KMS-11 (cell line): ENCODE measurements at regions not wholly inside any gene's neighbourhood (a gene's known extent, or its start where the extent isn't known, plus 50 kb on each side); places are given as distances from the start of the nearest gene placed in this dataset.

Experiments used
- H2AFZ ChIP-seq: fragments of 200-600 bp; sonication (generic); 2 replicates; pipeline ENCODE4 v1.6.1; 2016; ENCODE audit warnings: antibody characterized with exemption, mixed run types, low read depth
- H3K27ac ChIP-seq: fragments of 200-600 bp; sonication (generic); 2 replicates; pipeline ENCODE4 v1.6.1; 2016; ENCODE audit warnings: mild to moderate bottlenecking, mixed run types
- H3K27me3 ChIP-seq: fragments of 200-600 bp; sonication (generic); 2 replicates; pipeline ENCODE4 v1.6.1; 2017; ENCODE audit warnings: mild to moderate bottlenecking, low read depth, mixed run types, moderate library complexity; ENCODE audit not compliant: insufficient read depth
- H3K36me3 ChIP-seq: fragments of 200-600 bp; sonication (generic); 2 replicates; pipeline ENCODE4 v1.6.1; 2017; ENCODE audit warnings: mild to moderate bottlenecking, mixed run types; ENCODE audit not compliant: insufficient read depth
- H3K4me1 ChIP-seq: fragments of 200-600 bp; sonication (generic); 2 replicates; pipeline ENCODE4 v1.6.1; 2016; ENCODE audit warnings: mild to moderate bottlenecking, low read depth, mixed run types; ENCODE audit not compliant: poor library complexity, severe bottlenecking
- H3K4me2 ChIP-seq: fragments of 200-600 bp; sonication (generic); 2 replicates; pipeline ENCODE4 v1.7.0; 2016; ENCODE audit warnings: mild to moderate bottlenecking, mixed run types
- H3K4me3 ChIP-seq: fragments of 200-600 bp; sonication (generic); IDR thresholded peaks from 2 replicates; pipeline ENCODE4 v1.6.1; 2017; ENCODE audit warnings: low read depth, low read length, mixed read lengths; ENCODE audit not compliant: insufficient read depth
- H3K79me2 ChIP-seq: fragments of 200-600 bp; sonication (generic); 2 replicates; pipeline ENCODE4 v1.6.1; 2016; ENCODE audit warnings: low read depth, mixed run types; ENCODE audit not compliant: insufficient read depth
- H3K9ac ChIP-seq: fragments of 200-600 bp; sonication (generic); 2 replicates; pipeline ENCODE4 v1.6.1; 2016; ENCODE audit warnings: mild to moderate bottlenecking, mixed run types
- H4K20me1 ChIP-seq: fragments of 200-600 bp; sonication (generic); 2 replicates; pipeline ENCODE4 v1.6.1; 2016; ENCODE audit warnings: mild to moderate bottlenecking, mixed run types; ENCODE audit not compliant: insufficient read depth
- CTCF ChIP-seq: fragments of 200-600 bp; sonication (generic); conservative IDR thresholded peaks from 2 replicates; pipeline ENCODE4 v1.6.1; 2017; ENCODE audit warnings: low read depth, mild to moderate bottlenecking, antibody characterized with exemption, low read length, moderate library complexity, mixed read lengths

GRCh38 chr1:59233444-59233843 lies 63.5 kb upstream of the FGGY start:
- H3K27me3 ChIP-seq, result no peaks in the 10 kb centered on the region
- H3K36me3 ChIP-seq, result no peaks in the 10 kb centered on the region
- no peak overlapping the region for H3K4me3 ChIP-seq
- no peak for TF ChIP-seq CTCF
- H3K79me2 ChIP-seq, result no peaks in the 10 kb centered on the region
- no peak overlapping the region for H3K9ac ChIP-seq
- H3K27ac ChIP-seq, result no peak overlapping the region
- no peak overlapping the region for H2AFZ ChIP-seq
- no peaks in the 10 kb centered on the region for H3K4me1 ChIP-seq
- no peak overlapping the region for H3K4me2 ChIP-seq
- H4K20me1 ChIP-seq, result no peaks in the 10 kb centered on the region

GRCh38 chr1:59236721-59237545 lies 60.0 kb upstream of the FGGY start:
- no peak overlapping the region for H3K9ac ChIP-seq
- H3K4me1 ChIP-seq, result no peaks in the 10 kb centered on the region
- TF ChIP-seq CTCF, result no peak
- no peaks in the 10 kb centered on the region for H3K79me2 ChIP-seq
- no peaks in the 10 kb centered on the region for H4K20me1 ChIP-seq
- no peak overlapping the region for H2AFZ ChIP-seq
- no peak overlapping the region for H3K27ac ChIP-seq
- H3K4me3 ChIP-seq, result no peak overlapping the region
- no peak overlapping the region for H3K4me2 ChIP-seq
- no peaks in the 10 kb centered on the region for H3K36me3 ChIP-seq
- no peaks in the 10 kb centered on the region for H3K27me3 ChIP-seq

- TF ChIP-seq CTCF, result no peak
- no peaks in the 10 kb centered on the region for H4K20me1 ChIP-seq
- no peaks in the 10 kb centered on the region for H3K27me3 ChIP-seq
- H3K79me2 ChIP-seq, result no peaks in the 10 kb centered on the region
- no peak overlapping the region for H3K4me3 ChIP-seq
- no peak overlapping the region for H2AFZ ChIP-seq
- no peak overlapping the region for H3K4me2 ChIP-seq
- no peaks in the 10 kb centered on the region for H3K36me3 ChIP-seq
- no peaks in the 10 kb centered on the region for H3K4me1 ChIP-seq
- no peak overlapping the region for H3K27ac ChIP-seq
- H3K9ac ChIP-seq, result no peak overlapping the region
Measured at GRCh38 chr1:59237900-59238299, 59.0 kb upstream of the FGGY start.

- TF ChIP-seq CTCF, result no peak
- Histone ChIP-seq H3K27ac (no peak overlapping the region), H4K20me1 (no peaks in the 10 kb centered on the region), H2AFZ (no peak overlapping the region), H3K9ac (no peak overlapping the region), H3K36me3 (no peaks in the 10 kb centered on the region), H3K79me2 (no peaks in the 10 kb centered on the region), H3K4me3 (no peak overlapping the region), H3K27me3 (no peaks in the 10 kb centered on the region), H3K4me2 (no peak overlapping the region), H3K4me1 (no peaks in the 10 kb centered on the region)
Measured at GRCh38 chr1:59238333-59238934, 58.5 kb upstream of the FGGY start.
